Posterior cingulate gyrus (tissue), 11 donors: ENCODE measurements at regions not wholly inside any gene's neighbourhood (a gene's known extent, or its start where the extent isn't known, plus 50 kb on each side); places are given as distances from the start of the nearest gene placed in this dataset.
A peak's percentile ranks its signal among the peaks of the same experiment; 100 is the strongest.
"Not testable (repeated sequence)": the region's sequence is repeated elsewhere in the genome, so short reads cannot be mapped to it uniquely, and the experiment has no call there.

Source experiments
- DNase-seq, 10 donors: peaks; one replicate each; pipeline versions ENCODE4 v3.0.0 to v3.0.0-alpha.2; 2020 to 2021; ENCODE audit warnings: mixed read lengths in 3 of 10
- intact Hi-C: fragments of 100-400 bp; cut with DNase I; formaldehyde crosslinking; loops from one replicate; pipeline ENCODE4 v1.15.1; 2023

- intact Hi-C loops, result no loop called here
- no peak for DNase-seq
Measured at GRCh38 chr3:89908711-89909213, 801.3 kb downstream of the EPHA3 start.

GRCh38 chr3:89912031-89912430 lies 804.6 kb downstream of the EPHA3 start:
- intact Hi-C loops, result no loop called here
- DNase-seq, result no peak

GRCh38 chr3:89923921-89924610 lies 816.6 kb downstream of the EPHA3 start:
- DNase-seq, result peak in 1 of 10 donors; percentile 29
- intact Hi-C loops, result no loop called here

GRCh38 chr3:89925976-89926375 lies 818.6 kb downstream of the EPHA3 start:
- no peak for DNase-seq

GRCh38 chr3:89932882-89933281 lies 825.5 kb downstream of the EPHA3 start:
- intact Hi-C loops, result no loop called here
- DNase-seq, result peak in 2 of 10 donors; percentile 54 to 67

More at GRCh38 chr3:89925976-89926375, 818.6 kb downstream of the EPHA3 start:
- intact Hi-C loops, result no loop called here

GRCh38 chr3:89944461-89944860 lies 837.0 kb downstream of the EPHA3 start:
- intact Hi-C loops, result not testable (repeated sequence)
- peak in 2 of 10 donors; percentile 34 to 48 for DNase-seq

GRCh38 chr3:89946884-89947283 lies 839.5 kb downstream of the EPHA3 start:
- intact Hi-C loops, result no loop called here
- no peak for DNase-seq

- peak in 2 of 10 donors; percentile 25 to 55 for DNase-seq
- intact Hi-C loops, result no loop called here
Measured at GRCh38 chr3:89947337-89947954, 840.0 kb downstream of the EPHA3 start.

GRCh38 chr3:89948008-89948407 lies 840.6 kb downstream of the EPHA3 start:
- no peak for DNase-seq
- intact Hi-C loops, result no loop called here

GRCh38 chr3:89950772-89951171 lies 843.4 kb downstream of the EPHA3 start:
- no peak for DNase-seq
- intact Hi-C loops, result no loop called here

GRCh38 chr3:89954137-89954536 lies 846.7 kb downstream of the EPHA3 start:
- intact Hi-C loops, result no loop called here
- no peak for DNase-seq

- intact Hi-C loops, result no loop called here
- DNase-seq, result no peak
Measured at GRCh38 chr3:89955156-89955555, 847.7 kb downstream of the EPHA3 start.

- intact Hi-C loops, result no loop called here
- DNase-seq, result no peak
Measured at GRCh38 chr3:89957451-89957850, 850.0 kb downstream of the EPHA3 start.

- intact Hi-C loops, DNase-seq: not testable (repeated sequence)
Measured at GRCh38 chr3:89958163-89958562, 850.7 kb downstream of the EPHA3 start.

GRCh38 chr3:89964347-89964746 lies 856.9 kb downstream of the EPHA3 start:
- intact Hi-C loops, result no loop called here
- no peak for DNase-seq

GRCh38 chr3:89966877-89967665 lies 859.6 kb downstream of the EPHA3 start:
- no peak for DNase-seq
- intact Hi-C loops, result no loop called here

GRCh38 chr3:89971329-89971728 lies 863.9 kb downstream of the EPHA3 start:
- intact Hi-C loops, result no loop called here

GRCh38 chr3:89973156-89973555 lies 865.7 kb downstream of the EPHA3 start:
- no peak for DNase-seq
- intact Hi-C loops, result no loop called here

More at GRCh38 chr3:89971329-89971728, 863.9 kb downstream of the EPHA3 start:
- DNase-seq, result no peak

- intact Hi-C loops, result no loop called here
- no peak for DNase-seq
Measured at GRCh38 chr3:89974903-89975519, 867.6 kb downstream of the EPHA3 start.

GRCh38 chr3:89983449-89983848 lies 876.0 kb downstream of the EPHA3 start:
- DNase-seq, result no peak
- intact Hi-C loops, result no loop called here
